ENCODE measurements at regions not wholly inside any gene's neighbourhood (a gene's known extent, or its start where the extent isn't known, plus 50 kb on each side); places are given as distances from the start of the nearest gene placed in this dataset.

DNA sequence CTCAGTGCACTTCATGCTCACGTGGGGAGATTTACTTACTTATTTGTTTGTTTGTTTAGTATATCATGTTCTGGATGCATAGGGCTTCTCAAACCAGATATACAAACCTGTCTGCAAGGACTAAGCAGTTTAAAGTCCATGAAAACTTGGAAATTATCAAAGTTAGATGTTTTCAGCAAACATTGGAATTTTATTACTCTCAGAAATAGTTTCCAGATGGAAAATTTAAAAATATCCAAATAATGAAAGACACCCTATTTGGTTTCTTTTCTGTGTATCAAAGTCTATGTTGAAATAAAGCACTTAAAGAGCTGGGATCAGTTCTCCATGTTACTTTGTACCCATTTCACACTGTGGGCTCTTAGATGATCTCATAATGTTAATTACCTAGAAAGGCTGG lies 312.1 kb downstream of the PPP1R2C start:
- DNase-seq (no peak), ATAC-seq (ENCODE audit: poor library complexity) (no peak)
- intact Hi-C loops (cut with DNase I): no loop called here

DNA sequence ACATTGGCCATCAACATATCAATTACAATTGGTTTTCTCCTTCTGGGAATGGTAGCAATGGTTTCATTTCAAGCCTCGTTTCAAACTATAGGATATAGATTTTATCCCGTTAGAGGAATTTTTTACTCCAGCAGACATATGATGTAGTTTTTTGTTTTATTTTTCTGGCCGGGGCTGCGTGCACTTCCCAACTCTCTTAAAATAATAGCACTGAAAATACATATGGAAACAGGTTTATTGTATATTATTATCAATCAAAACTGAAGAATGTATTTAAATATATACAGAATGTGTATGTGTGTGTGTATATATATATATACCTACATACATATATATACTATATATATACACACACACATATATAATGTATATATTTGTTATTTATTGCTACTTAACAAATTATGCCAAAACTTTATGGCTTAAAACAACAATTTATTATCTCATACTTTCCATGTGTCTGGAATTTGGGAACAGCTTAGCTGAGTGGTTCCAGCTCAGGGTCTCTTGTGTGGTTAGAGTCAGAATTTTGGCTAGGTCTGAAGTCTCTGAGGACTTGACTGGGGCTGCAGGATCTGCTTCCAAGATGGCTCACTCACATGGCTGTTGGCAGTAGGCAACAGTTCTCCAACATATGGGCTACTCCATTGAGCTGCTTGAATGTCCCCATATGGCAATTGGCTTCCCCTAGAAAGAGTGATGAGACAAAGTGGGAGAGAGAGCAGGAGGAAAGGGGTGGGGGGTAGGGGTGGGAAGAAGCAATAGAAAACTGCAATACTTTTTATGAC lies 314.1 kb downstream of the PPP1R2C start:
- no peak for DNase-seq
- intact Hi-C loops (cut with DNase I): no loop called here
- no peak for ATAC-seq (ENCODE audit: poor library complexity)

DNA sequence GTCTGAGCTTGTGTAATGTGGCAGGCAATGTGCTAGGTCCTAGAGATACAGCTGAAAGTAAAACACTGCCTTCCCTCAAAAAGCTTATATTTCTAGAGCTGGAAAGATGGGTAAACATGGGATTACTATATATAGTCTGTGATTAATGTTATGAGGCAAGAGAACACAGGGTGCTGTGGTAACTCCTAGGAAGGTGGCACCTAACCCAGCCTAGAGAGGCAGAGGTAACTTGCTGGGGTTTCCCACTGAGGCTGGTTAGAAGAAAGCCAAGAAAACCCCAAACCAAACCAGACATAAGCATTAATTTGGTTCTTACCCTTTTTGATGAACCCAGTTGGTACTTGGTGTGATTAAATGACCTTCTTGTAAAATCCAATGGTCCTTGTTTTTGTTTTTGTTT lies 315.0 kb downstream of the PPP1R2C start:
- DNase-seq: no peak
- ATAC-seq (ENCODE audit: poor library complexity): no peak
- intact Hi-C loops (cut with DNase I): no loop called here

DNA sequence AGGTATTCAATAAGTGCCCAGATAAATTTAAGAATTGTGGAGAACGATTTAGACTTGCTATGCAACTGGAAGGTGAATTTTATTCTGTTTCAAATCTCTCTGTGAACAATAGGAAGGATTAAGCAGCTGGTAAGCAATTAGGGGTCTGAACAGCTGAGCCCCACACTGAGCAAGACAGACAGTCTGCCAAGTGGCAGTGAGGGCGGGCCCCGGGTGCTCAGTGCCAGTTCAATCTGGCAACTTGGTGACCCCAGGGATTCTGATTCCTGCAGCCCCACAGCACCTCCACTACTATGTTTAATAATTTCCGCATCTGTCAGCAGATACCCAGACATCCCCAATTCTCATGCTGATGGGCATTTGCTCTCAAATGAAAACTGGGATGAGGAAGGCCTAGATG lies 317.3 kb downstream of the PPP1R2C start:
- DNase-seq (peak; percentile 20), ATAC-seq (ENCODE audit: poor library complexity) (no peak)
- intact Hi-C loops (cut with DNase I): no loop called here

DNA sequence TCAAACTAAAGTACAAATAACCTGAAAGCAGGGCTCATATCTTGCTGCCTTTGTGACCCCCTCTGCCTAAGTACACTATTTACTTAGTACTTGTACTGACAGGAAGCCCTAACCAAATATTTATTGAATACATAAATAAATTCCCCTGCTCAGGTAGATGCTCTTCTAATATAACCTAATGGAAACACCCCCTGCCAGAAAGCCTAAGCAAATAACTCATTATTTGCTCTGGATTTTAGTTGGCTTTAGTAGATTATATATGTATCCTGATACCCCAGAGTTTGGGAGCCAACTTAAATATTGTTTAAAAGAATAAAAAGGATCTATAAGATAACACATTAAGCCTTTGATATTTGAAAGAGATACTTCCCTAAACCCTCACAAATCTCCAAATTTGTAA lies 318.2 kb downstream of the PPP1R2C start:
- intact Hi-C loops (cut with DNase I): no loop called here
- ATAC-seq (ENCODE audit: poor library complexity): no peak
- DNase-seq: no peak

DNA sequence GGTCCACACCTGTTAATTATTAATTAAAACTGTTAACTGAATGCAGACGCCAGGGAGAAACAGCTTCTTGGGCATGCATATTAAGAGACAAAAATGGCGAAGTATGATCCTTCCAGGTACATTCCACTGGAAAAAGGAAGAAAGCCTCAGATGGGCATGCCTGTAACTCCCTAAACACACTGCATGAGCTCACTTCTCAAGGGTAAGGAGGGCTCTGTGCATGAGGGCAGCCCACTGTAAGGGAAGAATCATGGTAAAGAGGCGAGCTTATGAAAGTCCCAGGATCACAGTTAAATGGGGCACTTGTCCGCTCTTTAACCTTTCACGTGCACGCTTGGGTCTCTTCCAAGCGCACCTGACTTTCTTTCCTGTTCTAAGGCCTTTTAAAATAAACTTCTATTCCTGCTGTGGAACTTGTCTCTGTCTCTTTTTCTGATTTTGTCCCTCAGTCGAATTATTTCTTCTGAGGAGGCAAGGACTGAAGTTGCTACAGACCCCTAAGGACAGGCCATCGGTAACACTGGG lies 321.7 kb downstream of the PPP1R2C start:
- ATAC-seq (ENCODE audit: poor library complexity) (no peak), DNase-seq (no peak)
- intact Hi-C loops (cut with DNase I): no loop called here

DNA sequence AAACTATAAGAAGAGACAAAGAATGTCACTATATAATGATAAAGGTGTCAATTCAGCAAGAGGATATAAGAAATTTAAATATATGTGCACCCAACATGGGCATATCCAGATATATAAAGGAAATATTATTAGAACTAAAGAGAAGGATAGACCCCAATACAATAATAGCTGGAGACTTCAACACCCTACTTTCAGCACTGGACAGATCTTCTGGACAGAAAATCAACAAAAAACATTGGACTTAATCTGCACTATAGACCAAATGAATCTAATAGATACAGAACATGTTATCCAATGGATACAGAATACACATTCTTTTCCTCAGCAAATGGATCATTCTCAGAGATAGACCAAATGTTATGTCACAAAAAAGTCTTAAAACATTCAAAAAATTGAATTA lies 327.7 kb downstream of the PPP1R2C start:
- ATAC-seq (ENCODE audit: poor library complexity): no peak
- no peak for DNase-seq
- intact Hi-C loops (cut with DNase I): no loop called here

DNA sequence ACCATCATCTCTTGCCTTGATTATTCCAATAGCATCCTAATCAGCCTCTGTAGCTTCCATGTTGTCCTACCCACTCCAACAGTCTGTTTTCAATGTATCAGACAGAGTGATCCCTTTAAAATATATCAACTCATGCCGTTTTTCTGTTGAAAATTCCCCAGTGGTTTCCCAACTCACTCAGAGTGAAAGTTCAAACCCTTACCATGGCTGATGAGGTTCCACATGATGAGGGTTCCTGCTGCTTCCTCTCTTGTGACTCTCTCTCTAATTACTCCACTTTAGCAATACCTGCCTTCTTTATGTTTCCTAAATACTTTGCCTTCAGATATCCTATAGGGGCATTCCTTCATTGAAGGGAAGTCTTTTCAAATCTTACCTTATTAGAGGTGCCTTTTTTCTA lies 334.7 kb downstream of the PPP1R2C start:
- intact Hi-C loops (cut with DNase I): no loop called here
- no peak for DNase-seq
- ATAC-seq (ENCODE audit: poor library complexity): no peak

DNA sequence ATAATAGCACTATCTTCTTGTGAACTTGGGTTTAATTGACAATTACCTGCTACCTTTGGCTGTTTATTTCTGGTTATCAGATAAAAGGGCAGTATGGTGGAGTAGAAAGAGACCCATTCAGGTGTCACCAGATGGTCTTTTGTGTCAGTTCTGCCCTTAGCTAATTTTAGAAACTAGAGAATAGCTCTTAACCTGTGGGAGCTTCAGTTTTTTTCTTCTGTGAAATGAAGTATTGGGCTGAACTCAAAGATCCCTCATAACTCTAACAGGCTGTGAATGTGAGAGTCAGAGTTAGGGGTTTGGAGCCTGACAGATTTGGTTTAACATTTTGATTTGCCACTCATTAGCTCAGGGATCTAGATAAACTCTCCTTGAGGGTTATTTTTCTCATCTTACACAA lies 335.2 kb downstream of the PPP1R2C start:
- ATAC-seq (ENCODE audit: poor library complexity) (no peak), DNase-seq (no peak)
- intact Hi-C loops (cut with DNase I): no loop called here

DNA sequence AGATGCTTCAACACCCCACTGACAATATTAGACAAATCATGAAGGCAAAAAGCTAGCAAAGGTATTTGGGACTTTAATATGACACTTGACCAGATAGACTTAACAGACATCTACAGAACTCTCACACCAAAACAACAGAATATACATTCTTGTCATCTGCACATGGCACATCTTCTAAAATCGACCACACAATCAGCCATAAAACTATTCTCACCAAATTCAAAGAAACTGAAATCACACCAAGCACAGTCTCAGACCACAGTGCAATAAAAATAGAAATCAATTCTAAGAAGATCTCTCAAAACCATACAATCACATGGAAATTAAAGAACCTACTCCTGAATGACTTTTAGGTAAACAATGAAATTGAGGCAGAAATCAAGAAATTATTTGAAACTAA lies 340.8 kb downstream of the PPP1R2C start:
- intact Hi-C loops (cut with DNase I): no loop called here
- ATAC-seq (ENCODE audit: poor library complexity) (no peak), DNase-seq (no peak)

DNA sequence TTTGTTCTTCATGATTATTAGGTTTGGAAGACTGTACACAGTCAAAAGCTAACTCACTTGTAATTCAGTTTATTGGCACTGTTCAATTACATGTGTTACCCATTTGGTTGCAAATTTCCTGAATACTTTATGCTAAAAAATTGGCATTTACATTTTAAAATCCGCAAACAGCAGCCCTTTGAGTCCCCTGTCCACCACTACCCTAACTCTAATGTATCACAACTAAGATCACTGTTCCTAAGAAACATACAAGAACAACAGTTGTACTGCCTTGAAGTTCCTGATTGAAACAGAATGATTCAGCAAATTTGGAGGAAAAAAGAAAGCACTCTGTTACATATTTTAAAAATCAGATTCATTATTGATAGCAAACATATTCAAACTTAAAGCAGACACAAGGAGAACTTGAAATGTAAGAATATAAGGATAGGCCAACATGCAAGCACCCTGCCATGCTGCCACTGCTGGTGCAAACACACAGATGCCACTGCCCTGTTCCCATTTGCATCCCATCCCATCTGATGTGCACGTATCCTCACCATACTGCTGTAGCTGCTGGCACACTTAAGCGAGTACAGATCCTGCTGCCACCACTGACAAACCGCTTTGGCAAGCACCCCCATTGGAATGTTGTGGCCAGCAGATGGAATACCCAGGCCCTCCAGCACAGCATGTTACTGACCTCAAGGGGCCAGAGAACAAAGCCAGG lies 343.4 kb downstream of the PPP1R2C start:
- DNase-seq (no peak), ATAC-seq (ENCODE audit: poor library complexity) (no peak)
- intact Hi-C loops (cut with DNase I): no loop called here

DNA sequence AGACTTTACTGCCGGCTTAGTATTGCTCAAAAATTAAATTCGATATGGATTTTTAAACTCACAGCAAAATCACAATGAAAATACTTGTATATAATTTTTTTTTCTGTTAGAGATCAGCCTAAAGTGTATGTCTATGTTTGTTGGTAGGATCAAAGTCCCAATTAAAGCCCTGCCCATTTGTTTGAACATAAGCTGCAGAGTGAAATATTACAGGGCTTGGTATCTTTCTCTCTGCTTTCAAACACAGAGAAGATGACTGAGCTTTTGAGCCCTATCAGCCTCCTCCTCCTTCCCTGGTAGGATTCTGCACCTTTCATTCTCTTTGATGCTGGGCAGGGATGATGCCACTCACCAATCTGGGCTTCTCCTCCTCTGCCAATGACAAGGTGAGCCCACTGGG lies 345.4 kb downstream of the PPP1R2C start:
- intact Hi-C loops (cut with DNase I): no loop called here
- ATAC-seq (ENCODE audit: poor library complexity): no peak
- no peak for DNase-seq

DNA sequence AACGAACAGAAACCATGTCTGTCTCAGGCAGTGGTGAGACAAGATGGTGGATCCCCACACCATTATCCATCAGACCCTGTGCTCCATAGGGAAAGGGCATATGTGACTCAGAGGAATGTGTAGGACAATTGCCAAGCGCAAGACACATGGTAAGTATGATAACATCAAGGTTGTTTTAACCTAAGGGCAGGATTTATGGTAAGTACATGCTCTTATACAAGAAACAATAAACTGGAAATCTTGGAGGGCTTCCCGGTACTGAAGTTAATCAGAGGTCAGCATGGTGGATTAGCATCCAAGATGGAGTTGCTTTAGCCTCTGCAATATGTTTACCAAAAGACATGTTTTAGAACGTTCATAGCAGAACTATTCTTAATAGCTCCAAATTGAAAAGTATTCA lies 355.0 kb downstream of the PPP1R2C start:
- intact Hi-C loops (cut with DNase I): no loop called here
- DNase-seq: no peak
- no peak for ATAC-seq (ENCODE audit: poor library complexity)

DNA sequence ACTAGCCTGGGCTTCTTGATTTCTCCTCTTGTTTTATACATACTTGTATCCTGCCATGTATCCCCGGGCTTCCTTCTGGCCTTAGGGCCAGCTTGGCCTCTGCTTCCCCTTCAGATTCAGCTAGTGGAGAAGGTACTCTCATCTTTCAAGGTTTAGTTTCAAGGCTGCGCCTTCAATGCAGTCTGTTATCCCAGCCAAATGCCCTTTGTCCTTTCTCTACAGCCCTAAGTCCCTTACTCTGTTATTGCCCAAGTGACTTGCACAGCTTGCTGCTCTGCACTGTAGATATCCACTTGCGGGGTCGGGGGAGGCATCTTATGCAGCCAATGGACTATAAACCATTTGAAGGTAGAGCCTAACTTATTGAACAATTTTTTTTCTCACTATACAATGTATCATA lies 357.5 kb downstream of the PPP1R2C start:
- DNase-seq (no peak), ATAC-seq (ENCODE audit: poor library complexity) (no peak)
- intact Hi-C loops (cut with DNase I): no loop called here

DNA sequence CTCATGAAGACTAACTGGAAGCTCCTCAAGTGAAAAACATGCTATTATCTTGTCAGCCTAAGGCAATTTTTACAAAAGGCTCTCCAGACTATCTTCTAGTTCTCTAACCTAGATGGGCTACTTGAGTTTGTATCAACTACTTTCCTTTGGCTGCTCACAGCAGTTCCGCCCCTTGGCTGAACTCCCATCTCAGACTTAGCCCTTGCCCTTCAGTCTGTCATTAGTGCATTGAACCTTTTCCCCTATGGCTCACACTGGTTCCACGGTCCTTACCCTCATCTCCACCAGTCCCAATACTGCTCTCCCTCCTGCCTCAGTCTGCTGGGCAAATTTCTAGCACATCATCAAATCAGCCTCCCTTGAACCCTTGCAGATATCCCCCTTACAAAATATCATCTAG lies 362.3 kb downstream of the PPP1R2C start:
- DNase-seq (no peak), ATAC-seq (ENCODE audit: poor library complexity) (no peak)
- intact Hi-C loops (cut with DNase I): no loop called here

DNA sequence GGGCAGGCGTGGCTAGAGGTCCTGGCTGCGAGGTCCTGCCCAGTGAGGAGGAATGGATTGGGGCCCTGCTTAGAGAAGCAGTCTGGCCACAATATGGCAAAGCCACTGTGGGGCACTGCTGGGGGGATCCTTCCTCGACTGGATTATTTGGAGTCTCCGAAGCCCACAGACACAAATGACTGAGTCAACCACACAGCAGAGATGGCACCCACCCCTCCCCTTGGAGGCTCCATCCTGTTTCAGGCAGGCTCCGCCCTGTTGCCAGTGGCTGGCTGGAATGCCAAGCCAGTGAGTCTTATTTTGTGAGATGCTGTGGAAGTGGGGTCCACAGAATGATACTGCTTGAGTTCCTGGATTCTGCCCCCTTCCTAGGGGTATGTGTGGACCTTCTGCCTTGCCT lies 363.9 kb downstream of the PPP1R2C start:
- no peak for DNase-seq
- no peak for ATAC-seq (ENCODE audit: poor library complexity)
- intact Hi-C loops (cut with DNase I): no loop called here

DNA sequence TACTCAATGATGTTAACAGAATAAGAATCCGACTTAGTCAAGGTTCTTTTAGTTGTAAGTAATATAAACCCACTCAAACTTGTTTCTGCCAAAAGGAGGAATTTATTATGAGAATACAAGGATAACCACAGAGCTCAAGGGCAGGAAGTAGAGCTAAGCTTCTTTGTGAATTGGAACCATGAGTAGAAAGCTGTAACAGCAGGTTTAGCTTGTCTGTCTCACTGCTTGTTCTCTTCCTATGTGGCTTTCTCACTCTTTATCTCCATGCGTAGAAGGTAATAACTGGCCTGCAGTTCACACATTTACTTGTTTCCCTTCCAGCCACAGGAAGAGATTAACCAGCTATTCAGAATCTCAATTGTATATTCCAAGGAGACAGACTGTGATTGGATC lies 378.3 kb downstream of the PPP1R2C start:
- DNase-seq (no peak), ATAC-seq (ENCODE audit: poor library complexity) (no peak)
- intact Hi-C loops (cut with DNase I): no loop called here

DNA sequence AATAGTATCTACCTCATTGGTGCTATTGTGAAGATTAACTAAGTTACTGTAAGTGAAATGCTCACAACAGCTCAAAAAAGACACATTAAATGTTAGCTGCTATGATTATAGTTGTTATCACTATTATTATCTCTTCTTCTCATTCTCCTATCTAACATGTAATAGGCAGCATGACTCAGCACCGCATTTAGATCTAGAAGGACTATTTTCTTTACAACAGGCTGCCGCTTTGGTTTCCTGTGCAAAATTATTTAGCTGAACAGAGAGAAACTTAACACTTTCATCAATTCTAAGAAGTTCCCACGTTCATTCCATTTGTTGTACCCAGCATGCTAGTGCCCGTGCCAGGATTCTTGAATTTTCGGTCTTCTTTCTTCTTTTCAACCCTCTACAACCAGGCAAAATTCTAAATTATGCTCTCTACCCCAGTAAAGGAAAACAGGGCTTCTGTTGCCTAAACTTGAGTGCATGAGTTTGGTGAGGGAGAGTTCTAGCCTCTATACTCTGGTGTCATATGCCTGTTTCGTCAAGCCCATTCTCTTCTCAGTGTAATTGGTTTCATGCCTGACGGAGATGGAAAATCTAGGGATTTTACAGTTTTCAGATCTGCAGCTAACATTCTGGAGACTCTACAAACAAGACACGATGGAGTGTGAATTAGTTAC lies 378.9 kb downstream of the PPP1R2C start:
- ATAC-seq (ENCODE audit: poor library complexity): no peak
- intact Hi-C loops (cut with DNase I): no loop called here
- no peak for DNase-seq

DNA sequence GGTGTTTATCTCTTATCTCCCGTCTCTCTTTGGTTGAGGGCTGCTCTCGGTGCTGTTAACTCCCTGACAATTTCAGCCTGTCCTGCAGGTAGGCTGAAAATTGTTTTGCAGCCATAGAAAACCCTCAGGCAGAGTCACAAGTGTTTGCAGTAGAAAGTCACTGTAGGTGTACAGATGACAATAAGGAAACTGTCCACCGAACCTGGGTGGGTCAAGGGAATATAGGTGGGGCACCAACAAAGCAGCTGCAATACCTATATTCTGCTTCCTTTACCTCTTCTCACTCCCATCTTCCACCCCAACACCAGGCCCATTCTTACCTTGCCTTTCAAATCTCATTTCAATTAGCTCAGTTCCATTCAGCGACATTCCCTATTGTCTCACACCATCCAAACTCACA lies 381.8 kb downstream of the PPP1R2C start:
- no peak for ATAC-seq (ENCODE audit: poor library complexity)
- intact Hi-C loops (cut with DNase I): no loop called here
- DNase-seq: no peak

DNA sequence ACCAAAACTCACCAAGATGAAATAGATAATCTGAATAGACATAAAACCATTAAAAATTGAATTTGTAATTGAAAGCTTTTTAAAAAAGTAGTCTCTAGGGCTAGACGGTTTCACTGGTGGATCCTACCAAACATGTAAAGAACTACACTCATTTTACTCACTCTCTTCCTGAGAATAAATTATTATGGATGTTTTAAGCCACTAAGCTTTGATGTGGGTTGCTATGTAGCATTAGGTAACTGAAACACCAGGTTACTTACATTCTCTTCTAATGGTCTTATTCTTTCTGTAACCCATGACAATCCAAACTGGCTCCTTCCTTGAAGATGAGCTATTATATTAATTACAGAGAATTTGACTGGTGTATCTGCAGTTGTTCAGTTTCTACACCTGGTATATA lies 385.1 kb downstream of the PPP1R2C start:
- intact Hi-C loops (cut with DNase I): no loop called here
- ATAC-seq (ENCODE audit: poor library complexity) (no peak), DNase-seq (no peak)
